ENCODE measurements at regions not wholly inside any gene's neighbourhood (a gene's known extent, or its start where the extent isn't known, plus 50 kb on each side); places are given as distances from the start of the nearest gene placed in this dataset.
"Not testable (repeated sequence)": the region's sequence is repeated elsewhere in the genome, so short reads cannot be mapped to it uniquely, and the experiment has no call there.

DNA sequence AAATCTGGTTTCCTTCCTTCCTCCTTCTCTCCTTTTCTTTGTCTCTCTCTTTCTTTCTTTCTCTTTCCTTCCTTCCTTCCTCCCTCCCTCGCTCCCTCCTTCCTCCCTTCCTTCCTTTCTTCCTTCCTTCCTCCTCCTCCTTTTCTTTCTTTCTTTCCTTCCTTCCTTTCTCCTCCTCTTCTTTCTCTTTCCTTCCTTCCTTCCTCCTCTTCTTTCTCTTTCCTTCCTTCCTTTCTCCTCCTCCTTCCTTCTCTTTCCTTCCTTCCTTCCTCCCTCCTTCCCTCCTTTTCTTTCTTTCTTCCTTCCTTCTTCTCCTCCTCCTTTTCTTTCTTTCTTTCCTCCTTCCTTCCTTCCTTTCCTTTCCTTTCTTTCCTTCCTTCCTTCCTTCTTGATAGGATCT is 61.2 kb downstream of the VIP start:
- Mint-ChIP-seq H3K27me3 (peaks cover 5% of the 10 kb centered on the region), H3K36me3 (no peaks in the 10 kb centered on the region), H3K27ac (no peak overlapping the region), H3K9me3 (no peaks in the 10 kb centered on the region), H3K4me1 (no peaks in the 10 kb centered on the region), H3K4me3 (no peak overlapping the region)
- CTCF ChIA-PET = no interaction called here
- DNase-seq = no peak

DNA sequence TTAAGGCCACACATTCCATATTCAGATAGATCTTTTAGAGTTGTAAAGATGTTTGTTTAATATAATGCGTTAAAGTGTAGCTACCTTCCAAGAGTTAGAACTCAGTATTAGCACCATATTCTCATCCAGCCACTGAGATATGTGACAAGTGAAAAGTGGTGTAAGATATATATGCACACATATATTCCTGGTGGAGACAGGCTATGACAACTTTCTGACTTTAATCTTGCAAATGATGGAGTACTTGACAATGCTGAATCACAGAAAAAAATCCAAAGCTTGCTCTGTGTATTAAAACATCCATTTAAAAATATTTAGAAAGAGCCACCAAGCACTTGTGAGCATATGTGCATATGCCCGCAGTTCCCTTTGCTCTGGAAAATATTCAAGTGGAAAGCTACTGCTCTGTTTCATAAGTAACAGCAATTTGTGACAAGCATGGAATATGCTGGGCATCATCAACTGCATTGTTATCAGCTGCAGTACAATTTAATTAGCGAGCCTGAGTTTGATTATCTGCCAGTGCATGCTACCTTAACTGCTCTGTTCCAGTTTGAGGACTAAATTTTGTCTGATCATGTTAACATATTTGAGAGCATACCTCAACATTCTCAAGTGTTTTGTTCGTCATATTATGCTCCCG is 64.8 kb downstream of the VIP start:
- Mint-ChIP-seq H3K27ac (no peak overlapping the region), H3K4me3 (no peak overlapping the region), H3K4me1 (no peaks in the 10 kb centered on the region), H3K36me3 (no peaks in the 10 kb centered on the region), H3K27me3 (peaks cover 5% of the 10 kb centered on the region), H3K9me3 (no peaks in the 10 kb centered on the region)
- DNase-seq = no peak
- CTCF ChIA-PET = interaction anchor here (1.1 kb wide), 1 partner anchor 9 kb away, joined by 3 read pairs; no protein-coding TSS in a partner anchor

GRCh38 chr6:152816055-152816454 is 65.5 kb downstream of the VIP start:
- Mint-ChIP-seq H3K9me3 (no peaks in the 10 kb centered on the region), H3K27me3 (peaks cover 5% of the 10 kb centered on the region), H3K27ac (no peak overlapping the region), H3K36me3 (no peaks in the 10 kb centered on the region), H3K4me3 (no peak overlapping the region), H3K4me1 (no peaks in the 10 kb centered on the region)
- DNase-seq = no peak
- CTCF ChIA-PET = no interaction called here

DNA sequence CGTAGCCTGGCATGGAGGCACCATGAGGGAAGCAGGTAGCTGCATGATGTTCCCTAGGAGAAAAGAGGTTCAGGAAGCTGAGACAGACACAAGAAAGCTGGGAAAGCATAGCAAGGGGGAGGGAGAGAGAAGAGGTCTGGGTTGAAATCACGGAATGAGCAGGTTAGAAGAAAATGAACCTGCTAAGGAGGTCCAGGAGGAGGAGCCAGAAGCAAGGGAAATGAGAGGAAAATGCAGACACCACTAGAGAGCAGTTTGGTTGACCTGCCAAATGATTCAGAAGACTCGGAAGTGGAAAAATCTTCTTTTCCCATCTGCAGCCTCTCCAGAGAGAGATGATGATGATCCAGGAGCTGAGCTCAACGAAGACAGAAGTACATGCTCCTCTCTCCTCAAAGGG is 70.9 kb downstream of the VIP start:
- H3K4me3 Mint-ChIP-seq = no peak overlapping the region
- peaks cover 5% of the 10 kb centered on the region for H3K27me3 Mint-ChIP-seq
- H3K9me3 Mint-ChIP-seq = no peaks in the 10 kb centered on the region
- DNase-seq = no peak
- no peaks in the 10 kb centered on the region for H3K36me3 Mint-ChIP-seq
- no peaks in the 10 kb centered on the region for H3K4me1 Mint-ChIP-seq
- no peak overlapping the region for H3K27ac Mint-ChIP-seq
- CTCF ChIA-PET = interaction anchor here (1.2 kb wide), 1 partner anchor 93 kb away, joined by 3 read pairs; no protein-coding TSS in a partner anchor

DNA sequence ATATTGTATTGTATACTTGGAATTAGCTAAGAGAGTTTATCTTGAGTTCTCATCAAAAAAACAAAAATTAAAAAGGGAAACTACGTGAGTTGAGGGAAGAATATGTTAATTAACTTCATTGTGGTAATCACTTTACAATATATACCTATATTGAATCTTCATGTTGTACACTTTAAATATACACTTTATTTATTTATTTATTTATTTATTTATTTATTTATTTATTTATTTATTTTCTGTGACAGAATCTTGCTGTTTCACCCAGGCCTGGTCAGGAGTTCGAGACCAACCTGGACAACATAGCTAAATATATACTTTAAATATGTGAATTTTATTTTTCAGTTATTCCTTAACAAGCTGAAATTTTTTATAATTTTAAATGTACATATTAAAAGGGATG is 74.1 kb downstream of the VIP start:
- H3K27me3 Mint-ChIP-seq = peaks cover 5% of the 10 kb centered on the region
- H3K36me3 Mint-ChIP-seq = no peaks in the 10 kb centered on the region
- CTCF ChIA-PET = interaction anchor here (0.5 kb wide), 1 partner anchor 88 kb away, joined by 3 read pairs; no protein-coding TSS in a partner anchor
- no peaks in the 10 kb centered on the region for H3K9me3 Mint-ChIP-seq
- DNase-seq = no peak
- no peak overlapping the region for H3K4me3 Mint-ChIP-seq
- no peak overlapping the region for H3K27ac Mint-ChIP-seq
- no peaks in the 10 kb centered on the region for H3K4me1 Mint-ChIP-seq

DNA sequence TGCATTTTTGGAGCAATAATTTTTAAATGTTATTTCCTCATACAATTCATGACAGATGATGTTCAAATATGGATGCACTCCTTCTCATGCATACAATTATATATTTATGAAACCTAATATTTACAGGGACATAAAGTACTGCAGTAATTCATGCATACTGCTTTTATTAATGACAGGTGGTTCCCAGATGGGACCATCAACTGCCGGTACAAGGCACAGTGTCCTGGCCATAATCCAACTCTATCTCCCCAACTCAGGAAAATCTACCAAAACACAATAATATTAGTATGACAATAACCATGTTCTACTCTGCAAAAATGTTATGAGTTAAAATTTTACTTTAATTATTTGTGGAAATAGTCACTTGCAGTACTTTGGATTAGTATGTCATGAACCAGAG is 77.8 kb downstream of the VIP start:
- H3K27me3 Mint-ChIP-seq = no peaks in the 10 kb centered on the region
- no peak for DNase-seq
- no peak overlapping the region for H3K4me3 Mint-ChIP-seq
- no peak overlapping the region for H3K27ac Mint-ChIP-seq
- H3K9me3 Mint-ChIP-seq = no peaks in the 10 kb centered on the region
- CTCF ChIA-PET = no interaction called here
- no peaks in the 10 kb centered on the region for H3K4me1 Mint-ChIP-seq
- no peaks in the 10 kb centered on the region for H3K36me3 Mint-ChIP-seq

DNA sequence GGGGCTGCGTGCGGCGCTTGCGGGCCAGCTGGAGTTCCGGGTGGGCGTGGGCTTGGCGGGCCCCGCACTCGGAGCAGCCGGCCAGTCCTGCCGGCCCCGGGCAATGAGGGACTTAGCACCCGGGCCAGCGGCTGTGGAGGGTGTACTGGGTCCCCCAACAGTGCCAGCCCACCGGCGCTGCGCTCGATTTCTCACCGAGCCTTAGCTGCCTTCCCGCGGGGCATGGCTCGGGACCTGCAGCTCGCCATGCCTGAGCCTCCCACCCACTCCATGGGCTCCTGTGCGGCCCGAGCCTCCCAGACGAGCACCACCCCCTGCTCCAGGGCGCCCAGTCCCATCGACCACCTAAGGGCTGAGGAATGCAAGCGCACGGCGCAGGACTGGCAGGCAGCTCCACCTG is 83.8 kb downstream of the VIP start:
- H3K4me3 Mint-ChIP-seq, CTCF ChIA-PET, DNase-seq, H3K27me3 Mint-ChIP-seq, H3K9me3 Mint-ChIP-seq, H3K4me1 Mint-ChIP-seq, H3K27ac Mint-ChIP-seq, H3K36me3 Mint-ChIP-seq: not testable (repeated sequence)

- DNase-seq = no peak
- CTCF ChIA-PET = no interaction called here
- Mint-ChIP-seq H3K4me3 (no peak overlapping the region), H3K27ac (no peak overlapping the region), H3K27me3 (no peaks in the 10 kb centered on the region), H3K4me1 (no peaks in the 10 kb centered on the region), H3K36me3 (no peaks in the 10 kb centered on the region), H3K9me3 (peaks cover 2% of the 10 kb centered on the region)
These were observed 85.9 kb downstream of the VIP start for GRCh38 chr6:152836523-152836922.

DNA sequence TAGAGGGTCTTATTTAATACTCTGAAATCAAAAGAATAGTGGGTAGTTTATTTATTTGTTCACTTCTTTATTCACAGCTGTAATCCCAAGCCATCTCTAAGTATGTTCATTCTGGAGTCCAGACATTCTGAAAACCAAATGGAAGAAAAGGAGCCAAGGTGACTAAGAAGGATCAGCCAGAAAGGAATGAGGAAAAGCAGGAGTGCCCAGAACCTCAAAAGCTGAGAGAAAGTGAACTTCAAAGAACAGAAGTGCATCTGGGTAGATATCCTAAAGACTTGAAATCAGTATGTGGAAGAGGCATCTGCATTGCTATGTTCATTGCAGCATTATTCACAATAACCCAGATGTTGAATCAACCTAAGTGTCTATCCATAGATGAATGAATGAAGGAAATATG is 94.8 kb downstream of the VIP start:
- Mint-ChIP-seq H3K27me3 (no peaks in the 10 kb centered on the region), H3K36me3 (no peaks in the 10 kb centered on the region), H3K9me3 (no peaks in the 10 kb centered on the region), H3K4me3 (no peak overlapping the region), H3K27ac (no peak overlapping the region), H3K4me1 (no peaks in the 10 kb centered on the region)
- DNase-seq = no peak
- CTCF ChIA-PET = no interaction called here

- no peaks in the 10 kb centered on the region for H3K4me1 Mint-ChIP-seq
- no peaks in the 10 kb centered on the region for H3K9me3 Mint-ChIP-seq
- no peaks in the 10 kb centered on the region for H3K36me3 Mint-ChIP-seq
- CTCF ChIA-PET = no interaction called here
- DNase-seq = no peak
- H3K27me3 Mint-ChIP-seq = no peaks in the 10 kb centered on the region
- H3K27ac Mint-ChIP-seq = no peak overlapping the region
- no peak overlapping the region for H3K4me3 Mint-ChIP-seq
These were observed 96.2 kb downstream of the VIP start for GRCh38 chr6:152846825-152847224.

GRCh38 chr6:152848919-152849318 is 98.3 kb downstream of the VIP start:
- Mint-ChIP-seq H3K4me3 (no peak overlapping the region), H3K9me3 (no peaks in the 10 kb centered on the region), H3K27me3 (no peaks in the 10 kb centered on the region), H3K4me1 (no peaks in the 10 kb centered on the region), H3K36me3 (no peaks in the 10 kb centered on the region), H3K27ac (no peak overlapping the region)
- CTCF ChIA-PET = interaction anchor here (1.6 kb wide), 1 partner anchor 14 kb away, joined by 5 read pairs; no protein-coding TSS in a partner anchor
- no peak for DNase-seq

DNA sequence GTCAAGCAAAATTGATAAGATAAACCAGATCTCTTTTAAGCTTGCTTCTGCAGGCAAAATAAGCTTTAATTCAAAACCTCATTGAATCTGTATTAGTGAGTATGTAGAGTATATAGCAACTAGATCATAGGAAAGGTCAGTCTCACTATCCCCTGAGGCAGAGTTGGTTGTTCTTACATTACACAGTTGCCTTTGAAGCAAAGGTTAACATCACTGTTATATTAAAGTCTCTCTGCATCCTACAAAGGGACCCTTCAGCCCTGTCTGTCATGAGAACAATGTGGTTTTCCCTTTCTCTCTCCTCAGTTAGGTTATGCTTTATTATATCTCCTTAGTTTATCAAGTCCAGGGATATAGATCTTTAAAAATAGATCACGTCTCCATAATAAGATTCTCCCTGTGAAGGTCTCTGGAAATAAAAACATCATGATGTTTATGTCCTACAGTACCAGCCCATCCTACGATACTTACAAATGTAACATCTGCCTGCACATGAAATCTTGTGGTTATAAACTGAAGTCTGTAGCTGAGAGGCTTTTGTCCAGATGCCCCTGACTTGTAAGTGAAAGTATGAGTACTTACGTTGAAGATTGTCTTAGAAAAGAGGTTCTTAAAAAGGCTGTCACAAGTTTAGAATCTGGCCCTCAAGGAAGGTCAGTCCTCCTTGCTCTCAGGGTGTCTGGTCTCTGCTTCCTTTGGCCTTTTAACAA is 103.6 kb downstream of the VIP start:
- H3K27me3 Mint-ChIP-seq = no peaks in the 10 kb centered on the region
- no peak overlapping the region for H3K27ac Mint-ChIP-seq
- no peak overlapping the region for H3K4me3 Mint-ChIP-seq
- H3K36me3 Mint-ChIP-seq = no peaks in the 10 kb centered on the region
- no peak for DNase-seq
- H3K9me3 Mint-ChIP-seq = no peaks in the 10 kb centered on the region
- CTCF ChIA-PET = no interaction called here
- no peaks in the 10 kb centered on the region for H3K4me1 Mint-ChIP-seq

DNA sequence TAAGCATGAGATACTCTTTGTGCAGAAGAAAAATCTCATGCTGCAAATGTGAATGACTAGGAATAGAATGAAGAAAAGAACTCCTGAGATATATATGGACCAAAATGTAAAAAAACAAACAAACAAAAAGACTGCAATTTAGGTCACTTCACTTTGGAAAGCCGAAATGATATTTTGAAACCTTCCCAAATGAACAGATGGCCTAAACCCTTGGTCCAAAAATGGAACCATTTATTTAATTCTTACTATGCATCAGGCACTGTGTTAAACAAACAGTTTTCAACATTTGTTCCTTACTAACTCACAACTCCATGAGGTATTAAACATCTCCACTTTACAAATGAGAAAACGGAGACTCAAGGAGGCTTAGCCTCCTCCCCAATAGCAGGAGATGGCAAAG is 107.5 kb downstream of the VIP start:
- Mint-ChIP-seq H3K27me3 (no peaks in the 10 kb centered on the region), H3K4me3 (no peak overlapping the region), H3K27ac (no peak overlapping the region), H3K9me3 (no peaks in the 10 kb centered on the region), H3K4me1 (no peaks in the 10 kb centered on the region), H3K36me3 (no peaks in the 10 kb centered on the region)
- DNase-seq = no peak
- CTCF ChIA-PET = no interaction called here

GRCh38 chr6:152859225-152859624 is 108.6 kb downstream of the VIP start:
- no peaks in the 10 kb centered on the region for H3K36me3 Mint-ChIP-seq
- no peak for DNase-seq
- no peak overlapping the region for H3K4me3 Mint-ChIP-seq
- H3K4me1 Mint-ChIP-seq = no peaks in the 10 kb centered on the region
- no peaks in the 10 kb centered on the region for H3K27me3 Mint-ChIP-seq
- CTCF ChIA-PET = interaction anchor here (0.9 kb wide), 1 partner anchor 95 kb away, joined by 3 read pairs; no protein-coding TSS in a partner anchor
- H3K9me3 Mint-ChIP-seq = no peaks in the 10 kb centered on the region
- H3K27ac Mint-ChIP-seq = no peak overlapping the region

DNA sequence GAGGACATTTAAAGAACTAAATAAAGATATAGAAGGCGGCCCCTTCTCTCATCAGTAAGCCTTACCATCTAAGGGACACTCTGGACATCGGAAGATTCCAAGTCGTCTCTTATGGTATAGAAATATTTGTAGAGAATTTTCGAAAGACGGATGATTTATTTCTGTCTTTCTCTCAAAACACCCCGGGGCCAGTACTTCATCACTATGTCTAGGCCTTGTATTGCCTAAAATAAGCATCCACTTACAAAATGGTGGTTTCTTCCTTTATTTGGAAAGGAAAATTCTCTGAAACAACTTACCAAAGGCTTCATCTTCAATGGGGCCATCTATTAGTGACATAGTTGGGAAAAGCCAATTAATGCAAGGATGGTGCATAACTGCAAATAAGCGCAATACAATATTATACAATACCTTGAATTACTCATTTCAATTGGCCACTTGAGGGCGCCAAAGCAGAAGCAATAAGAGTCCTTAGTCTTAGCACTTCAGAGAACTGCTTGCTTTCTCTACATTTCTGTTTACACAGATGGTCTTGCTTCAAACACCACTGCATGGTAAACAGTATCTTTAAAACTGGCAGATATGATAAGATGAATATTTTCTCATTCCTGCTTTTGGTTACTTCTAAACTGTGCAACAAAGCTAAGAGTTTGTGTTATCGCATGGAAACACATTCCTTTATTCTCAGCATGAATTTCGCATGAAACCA is 113.2 kb downstream of the VIP start:
- Mint-ChIP-seq H3K27ac (no peak overlapping the region), H3K27me3 (peaks cover 4% of the 10 kb centered on the region), H3K4me3 (no peak overlapping the region), H3K36me3 (no peaks in the 10 kb centered on the region), H3K4me1 (no peaks in the 10 kb centered on the region), H3K9me3 (no peaks in the 10 kb centered on the region)
- DNase-seq = peak; percentile 72
- CTCF ChIA-PET = interaction anchor here (0.9 to 2.1 kb wide), 5 partner anchors 15 to 127 kb away, joined by 3 to 14 read pairs (median 5); no protein-coding TSS in a partner anchor

Measured in activated naive CD4-positive, alpha-beta T cell treated with anti-CD3 and anti-CD28 coated beads, Interleukin-2, amount 10 ng/mL, durations not matched to agents 7 days and 5 days (primary cell).